Choroid plexus epithelial cell (primary cell): ENCODE measurements at regions not wholly inside any gene's neighbourhood (a gene's known extent, or its start where the extent isn't known, plus 50 kb on each side); places are given as distances from the start of the nearest gene placed in this dataset.
"Not testable (repeated sequence)": the region's sequence is repeated elsewhere in the genome, so short reads cannot be mapped to it uniquely, and the experiment has no call there.

ENCODE experiments used
- DNase-seq: peaks from one replicate; pipeline ENCODE4 v3.0.0-alpha.2; 2010; ENCODE audit warnings: low read depth
- H3K4me3 ChIP-seq: 2 replicates; pipeline ENCODE4 v1.5.1; 2011; ENCODE audit warnings: low read depth, mild to moderate bottlenecking, control low read depth, low read length, moderate library complexity
- CTCF ChIP-seq: conservative IDR thresholded peaks from 2 replicates; pipeline ENCODE4 v1.5.1; 2011; ENCODE audit warnings: low read depth, mild to moderate bottlenecking, control low read depth, inconsistent platforms, low read length, moderate library complexity

GRCh38 chr12:126432780-126433179 is 1367.5 kb downstream of the AACS start:
- no peak overlapping the region for H3K4me3 ChIP-seq
- DNase-seq: no peak
- TF ChIP-seq CTCF: no peak

- no peak overlapping the region for H3K4me3 ChIP-seq
- no peak for TF ChIP-seq CTCF
- DNase-seq: no peak
Measured at GRCh38 chr12:126434412-126434985, 1369.3 kb downstream of the AACS start.

- H3K4me3 ChIP-seq: no peak overlapping the region
- DNase-seq: no peak
- TF ChIP-seq CTCF: no peak
Measured at GRCh38 chr12:126436041-126436440, 1370.8 kb downstream of the AACS start.

- no peak for TF ChIP-seq CTCF
- no peak for DNase-seq
- H3K4me3 ChIP-seq: no peak overlapping the region
Measured at GRCh38 chr12:126437934-126438333, 1372.7 kb downstream of the AACS start.

GRCh38 chr12:126443977-126444376 is 1378.7 kb downstream of the AACS start:
- no peak overlapping the region for H3K4me3 ChIP-seq
- no peak for DNase-seq
- TF ChIP-seq CTCF: no peak

- H3K4me3 ChIP-seq: no peak overlapping the region
- TF ChIP-seq CTCF: no peak
Measured at GRCh38 chr12:126447346-126447745, 1382.1 kb downstream of the AACS start.

GRCh38 chr12:126451809-126452208 is 1386.6 kb downstream of the AACS start:
- H3K4me3 ChIP-seq: no peak overlapping the region
- TF ChIP-seq CTCF: no peak
- DNase-seq: no peak

More at GRCh38 chr12:126447346-126447745, 1382.1 kb downstream of the AACS start:
- no peak for DNase-seq

GRCh38 chr12:126452686-126453085 is 1387.5 kb downstream of the AACS start:
- not testable (repeated sequence) for H3K4me3 ChIP-seq, DNase-seq
